Motor neuron (in vitro differentiated cells): ENCODE measurements at regions not wholly inside any gene's neighbourhood (a gene's known extent, or its start where the extent isn't known, plus 50 kb on each side); places are given as distances from the start of the nearest gene placed in this dataset.

Experiments used
- ATAC-seq, 8 experiments: fragments of 200-7000 bp; cut with Tn5 transposase; replicated peaks in 6 of 8; 2 replicates each; pipeline ENCODE4 v1.8.0; 2021; ENCODE audit warnings: mild to moderate bottlenecking in 8 of 8, moderate library complexity in 8 of 8
- H3K27ac ChIP-seq, 2 donors: fragments of 250-450 bp; sonication (Bioruptor Pico); 2 replicates each; pipeline ENCODE4 v1.9.0; 2021; ENCODE audit warnings: antibody characterized with exemption in 2 of 2, mild to moderate bottlenecking in 2 of 2, moderate library complexity in 1 of 2
- H3K4me1 ChIP-seq, 2 donors: fragments of 250-450 bp; sonication (Bioruptor Pico); replicated peaks in 1 of 2; 2 replicates each; pipeline ENCODE4 v1.6.1; 2021; ENCODE audit warnings: antibody characterized with exemption in 2 of 2, mild to moderate bottlenecking in 2 of 2, moderate library complexity in 1 of 2
- H3K4me3 ChIP-seq, 5 donors: fragments of 250-450 bp; sonication (Bioruptor Pico); 2 replicates each; pipeline ENCODE4 v1.9.0; 2021; ENCODE audit warnings: antibody characterized with exemption in 5 of 5, mild to moderate bottlenecking in 5 of 5, moderate library complexity in 4 of 5
- WGBS, 10 experiments: fragments of 450-650 bp; shearing (Covaris generic); methylation state at CpG; one replicate each; pipeline ENCODE4 v1.0.0; 2022; 5-methylcytosine and 5-hydroxymethylcytosine counted together
- in situ Hi-C, 9 experiments: fragments of 400-800 bp; cut with MboI; loops; one replicate each; pipeline ENCODE4 v1.15.0; 2021; ENCODE audit warnings: low sequenced_read_pairs in 9 of 9, low pct_unique_long_range_greater_than_20kb in 2 of 9; ENCODE audit not compliant: unreplicated experiment in 9 of 9

DNA sequence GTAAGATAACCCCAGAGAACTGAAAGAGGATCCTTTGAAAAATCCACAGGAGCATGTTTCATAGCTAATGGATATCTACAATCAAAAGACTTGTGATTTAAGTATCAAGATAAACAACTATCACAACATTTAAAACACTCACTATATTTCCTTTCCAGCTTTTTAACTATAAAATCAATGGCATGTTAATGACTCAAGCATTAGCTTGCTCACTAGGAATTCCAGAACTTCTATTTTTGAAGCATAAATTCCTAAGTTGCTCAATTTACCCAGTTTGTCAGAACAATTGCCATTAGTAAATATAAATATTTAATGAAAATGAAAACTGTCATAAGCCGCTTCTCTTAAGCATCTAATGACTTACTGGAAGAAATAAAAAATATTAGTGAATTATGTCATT, 355.3 kb downstream of the PRELID2 start:
- in situ Hi-C loops: no loop called here
- H3K4me1 ChIP-seq: no peaks in the 10 kb centered on the region
- 55 to 100% (median 86%) methylated on average over 1 of the region's 1 CpG; no CpG with 5 or more reads in 2 of the 10 experiments for WGBS, 10 experiments
- no peak overlapping the region for H3K4me3 ChIP-seq
- H3K27ac ChIP-seq: no peak overlapping the region
- no peak for ATAC-seq

- Histone ChIP-seq H3K4me1 (no peaks in the 10 kb centered on the region), H3K27ac (no peak overlapping the region), H3K4me3 (no peak overlapping the region)
- ATAC-seq: no peak
- WGBS, 10 experiments: 7 to 100% (median 63%) methylated on average over 1 to 4 of the region's 4 CpGs; no CpG with 5 or more reads in 3 of the 10 experiments
- in situ Hi-C loops: no loop called here
Observed at GRCh38 chr5:145479271-145479670, 355.9 kb downstream of the PRELID2 start.

DNA sequence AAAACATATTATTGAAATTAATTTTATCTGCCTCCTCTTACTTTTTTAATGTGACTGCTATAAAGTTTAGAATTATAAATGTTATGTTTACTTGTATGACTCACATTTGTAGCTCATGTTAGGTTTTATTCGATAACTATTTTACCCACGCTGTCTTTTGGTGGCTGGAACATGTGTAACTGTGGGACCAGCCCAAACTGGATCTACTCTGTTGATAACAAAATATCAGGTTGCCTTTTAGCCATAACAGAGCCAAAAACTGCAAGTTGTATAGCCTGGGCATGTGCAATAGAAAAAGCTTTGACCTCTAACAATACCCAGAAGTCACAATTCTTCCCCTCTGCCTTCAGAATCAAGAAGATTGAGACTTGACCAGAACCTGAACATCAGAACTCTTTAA, 356.5 kb downstream of the PRELID2 start:
- in situ Hi-C loops: no loop called here
- Histone ChIP-seq H3K4me3 (no peak overlapping the region), H3K4me1 (no peaks in the 10 kb centered on the region), H3K27ac (no peak overlapping the region)
- no peak for ATAC-seq
- WGBS, 10 experiments: 81 to 100% (median 93%) methylated on average over 1 to 2 of the region's 2 CpGs; no CpG with 5 or more reads in 2 of the 10 experiments

DNA sequence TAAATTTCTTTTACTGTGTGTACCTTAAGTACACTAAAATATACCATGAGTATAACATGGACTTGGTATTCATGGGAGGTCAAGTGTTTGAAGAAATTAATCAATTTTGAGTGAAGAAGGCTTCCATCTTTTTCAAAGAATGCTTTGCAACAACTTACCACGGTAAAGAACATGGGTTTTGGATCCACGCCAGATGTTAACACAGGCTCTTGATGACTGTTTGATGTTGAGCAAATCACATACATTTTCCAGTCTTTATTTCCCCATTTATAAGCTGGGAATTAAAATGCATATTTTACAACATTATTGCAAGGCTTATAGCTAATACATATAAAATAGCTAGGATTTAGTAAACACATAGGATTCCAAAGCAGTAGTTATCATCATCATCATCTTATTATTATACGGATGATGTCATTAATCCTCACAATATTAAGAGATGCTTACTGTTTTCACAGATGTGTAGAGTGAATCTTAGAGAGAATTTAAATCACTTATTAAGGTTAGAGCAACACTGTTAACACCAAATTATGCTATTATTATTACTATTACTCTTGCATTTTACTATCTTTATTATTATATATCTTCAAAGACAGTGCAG, 362.0 kb downstream of the PRELID2 start:
- no peak for ATAC-seq
- H3K27ac ChIP-seq: no peak overlapping the region
- H3K4me1 ChIP-seq: peaks cover 0 to 7% of the 10 kb centered on the region in 2 donors
- in situ Hi-C loops: no loop called here
- H3K4me3 ChIP-seq: no peak overlapping the region
- 50 to 100% (median 76%) methylated on average over 1 to 3 of the region's 3 CpGs; no CpG with 5 or more reads in 1 of the 10 experiments for WGBS, 10 experiments

DNA sequence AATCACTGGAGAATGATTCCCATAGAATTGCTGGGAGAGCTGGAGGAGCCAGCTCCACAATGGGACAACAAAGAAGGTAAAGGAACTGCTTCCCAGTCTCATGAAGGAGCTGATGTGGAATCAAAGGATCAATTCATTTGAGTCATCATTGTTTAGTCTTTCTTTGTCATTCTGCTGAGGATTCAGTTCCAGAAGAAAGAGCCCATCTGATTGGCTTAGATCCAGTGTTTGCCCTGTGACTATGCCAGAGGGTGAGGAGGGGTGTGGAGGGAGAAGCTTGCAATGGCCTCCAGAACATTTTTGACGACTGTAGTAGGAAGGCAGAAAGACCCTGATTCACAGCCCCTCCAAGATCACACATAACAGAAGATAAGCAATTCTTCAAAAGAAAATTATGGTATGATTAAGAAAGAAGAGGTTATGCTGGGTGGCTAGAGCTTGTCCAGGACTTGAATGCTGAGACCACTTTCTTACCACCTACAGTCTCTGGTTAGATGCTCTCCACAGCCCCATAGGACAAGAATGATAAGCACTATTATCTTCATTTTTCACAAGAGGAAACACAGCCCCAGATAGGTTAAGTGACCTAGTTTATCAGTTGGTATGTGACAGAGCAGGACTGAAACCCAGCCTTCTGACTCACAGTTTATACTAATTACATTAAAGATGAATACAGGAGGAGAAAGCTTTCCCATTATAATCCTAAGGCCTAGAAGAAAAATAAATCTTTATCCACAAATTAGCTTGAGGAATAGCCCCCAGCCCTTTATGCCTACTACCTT, 363.1 kb downstream of the PRELID2 start:
- WGBS, 10 experiments: 33 to 100% (median 50%) methylated on average over 1 of the region's 1 CpG; no CpG with 5 or more reads in 5 of the 10 experiments
- Histone ChIP-seq H3K4me3 (no peak overlapping the region), H3K27ac (no peak overlapping the region), H3K4me1 (peaks cover 0 to 7% of the 10 kb centered on the region in 2 donors)
- peak in 5 of 8 experiments; percentile 18 to 83 (median 55) for ATAC-seq
- in situ Hi-C loops: no loop called here

- in situ Hi-C loops: no loop called here
Observed at GRCh38 chr5:145471026-145471425, 364.1 kb downstream of the PRELID2 start.

DNA sequence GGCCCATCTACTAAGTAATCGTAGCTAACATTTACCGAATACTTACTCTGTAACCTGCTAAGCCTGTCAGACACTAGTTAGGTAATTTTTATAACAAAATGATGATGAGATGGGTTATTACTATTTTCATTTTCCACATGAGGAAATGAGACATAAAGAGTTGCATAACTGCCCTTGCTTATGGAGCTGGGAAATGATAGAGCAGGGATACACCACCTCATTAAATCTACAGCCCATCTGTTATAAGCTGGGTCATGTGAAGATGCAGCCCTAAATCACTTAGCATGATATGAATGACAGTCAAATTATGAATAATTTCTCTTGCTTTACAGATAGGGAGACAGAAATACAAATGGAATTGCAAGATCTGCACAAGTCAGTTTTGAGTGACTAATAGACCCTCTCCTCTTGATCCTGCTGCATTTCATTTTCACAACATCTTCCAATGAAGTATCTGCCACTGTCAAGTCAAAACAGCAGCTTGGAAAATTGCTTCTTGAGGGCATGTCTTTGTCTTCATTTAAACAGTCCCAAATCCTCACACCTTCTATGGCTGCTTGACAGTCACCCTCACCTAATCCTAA, 364.7 kb downstream of the PRELID2 start:
- ATAC-seq: peak in 5 of 8 experiments; percentile 18 to 68 (median 62)
- Histone ChIP-seq H3K4me1 (peaks cover 0 to 7% of the 10 kb centered on the region in 2 donors), H3K4me3 (no peak overlapping the region), H3K27ac (no peak overlapping the region)
- in situ Hi-C loops: no loop called here
- 88 to 100% (median 100%) methylated on average over 1 to 2 of the region's 2 CpGs; no CpG with 5 or more reads in 5 of the 10 experiments for WGBS, 10 experiments

More at GRCh38 chr5:145471026-145471425, 364.1 kb downstream of the PRELID2 start:
- peaks cover 0 to 7% of the 10 kb centered on the region in 2 donors for H3K4me1 ChIP-seq
- no peak for ATAC-seq
- no peak overlapping the region for H3K27ac ChIP-seq
- H3K4me3 ChIP-seq: no peak overlapping the region

- peaks cover 0 to 7% of the 10 kb centered on the region in 2 donors for H3K4me1 ChIP-seq
- 86 to 100% (median 97%) methylated on average over 2 to 3 of the region's 3 CpGs for WGBS, 10 experiments
- no peak for ATAC-seq
- in situ Hi-C loops: no loop called here
- no peak overlapping the region for H3K4me3 ChIP-seq
- H3K27ac ChIP-seq: no peak overlapping the region
Observed at GRCh38 chr5:145467446-145467845, 367.7 kb downstream of the PRELID2 start.

- no peak for ATAC-seq
- WGBS, 10 experiments: 70 to 100% (median 100%) methylated on average over 1 of the region's 1 CpG; no CpG with 5 or more reads in 2 of the 10 experiments
Observed at GRCh38 chr5:145466533-145466932, 368.6 kb downstream of the PRELID2 start.

DNA sequence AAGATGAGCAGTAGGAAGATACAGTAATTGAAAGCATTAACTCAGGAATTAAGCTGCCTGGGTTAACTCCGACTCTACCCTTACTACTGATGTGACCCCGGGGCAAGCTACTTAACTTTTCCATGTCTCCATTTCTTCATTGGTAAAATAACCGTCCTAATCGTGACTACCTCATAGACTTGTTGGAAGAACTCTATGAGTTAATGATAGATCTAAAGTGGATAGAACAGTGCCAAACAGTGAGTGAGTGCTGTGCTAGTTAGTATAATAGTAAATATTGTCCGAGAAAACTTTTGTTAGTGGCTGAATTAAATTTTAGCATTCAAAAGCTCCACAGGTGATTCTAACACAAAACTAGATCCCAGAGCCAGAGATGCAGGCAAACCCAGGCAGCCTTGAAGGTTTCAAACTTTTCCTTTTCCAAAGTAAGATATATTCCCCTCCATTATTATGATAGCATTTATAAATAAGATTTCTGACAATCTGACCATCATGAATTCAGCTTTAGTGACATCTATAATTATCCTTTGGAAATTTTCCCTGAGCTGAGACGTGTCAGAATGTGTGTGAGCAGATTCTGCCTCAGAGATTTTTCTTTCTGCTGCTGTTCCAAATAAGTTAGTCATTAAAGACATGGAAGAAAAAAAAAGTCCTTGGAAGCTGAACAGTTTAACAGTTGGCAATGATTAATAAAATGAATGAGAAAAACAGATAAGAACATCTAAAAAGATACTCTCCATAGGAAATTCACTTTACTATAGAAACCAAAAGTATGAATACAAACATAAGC, 369.5 kb downstream of the PRELID2 start:
- no peak overlapping the region for H3K27ac ChIP-seq
- in situ Hi-C loops: no loop called here
- H3K4me3 ChIP-seq: no peak overlapping the region
- H3K4me1 ChIP-seq: peaks cover 0 to 7% of the 10 kb centered on the region in 2 donors
- no peak for ATAC-seq
- 44 to 93% (median 67%) methylated on average over 1 to 6 of the region's 6 CpGs; no CpG with 5 or more reads in 1 of the 10 experiments for WGBS, 10 experiments

More at GRCh38 chr5:145466533-145466932, 368.6 kb downstream of the PRELID2 start:
- Histone ChIP-seq H3K4me3 (no peak overlapping the region), H3K4me1 (peaks cover 0 to 7% of the 10 kb centered on the region in 2 donors), H3K27ac (no peak overlapping the region)
- in situ Hi-C loops: no loop called here

- 0 to 100% (median 87%) methylated on average over 1 of the region's 1 CpG; no CpG with 5 or more reads in 2 of the 10 experiments for WGBS, 10 experiments
- ATAC-seq: no peak
Observed at GRCh38 chr5:145464171-145464570, 371.0 kb downstream of the PRELID2 start.

DNA sequence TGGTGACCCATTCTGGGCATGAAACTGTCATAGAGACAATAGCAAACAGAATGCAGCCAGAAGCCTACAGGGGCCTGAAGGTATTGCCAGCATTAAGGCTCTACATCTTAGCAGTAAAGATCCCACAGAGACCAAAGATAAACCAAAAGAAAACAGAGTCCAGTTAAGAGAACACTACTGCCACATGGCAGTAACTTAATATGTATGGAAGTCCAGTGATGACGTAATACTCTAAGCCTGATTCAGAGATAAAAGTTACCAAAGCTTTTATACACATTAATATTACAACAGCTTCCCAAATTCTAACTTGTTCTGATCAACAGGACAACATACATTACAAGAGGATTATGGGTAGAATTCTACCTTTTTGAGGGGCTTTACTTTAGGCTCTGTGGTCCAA, 371.5 kb downstream of the PRELID2 start:
- in situ Hi-C loops: no loop called here
- Histone ChIP-seq H3K27ac (no peak overlapping the region), H3K4me3 (no peak overlapping the region), H3K4me1 (no peaks in the 10 kb centered on the region)
- 50 to 100% (median 100%) methylated on average over 1 of the region's 1 CpG; no CpG with 5 or more reads in 4 of the 10 experiments for WGBS, 10 experiments
- peak in 1 of 8 experiments; percentile 28 for ATAC-seq

More at GRCh38 chr5:145464171-145464570, 371.0 kb downstream of the PRELID2 start:
- in situ Hi-C loops: no loop called here
- Histone ChIP-seq H3K4me1 (no peaks in the 10 kb centered on the region), H3K27ac (no peak overlapping the region), H3K4me3 (no peak overlapping the region)
